ENCODE measurements at regions not wholly inside any gene's neighbourhood (a gene's known extent, or its start where the extent isn't known, plus 50 kb on each side); places are given as distances from the start of the nearest gene placed in this dataset.

DNA sequence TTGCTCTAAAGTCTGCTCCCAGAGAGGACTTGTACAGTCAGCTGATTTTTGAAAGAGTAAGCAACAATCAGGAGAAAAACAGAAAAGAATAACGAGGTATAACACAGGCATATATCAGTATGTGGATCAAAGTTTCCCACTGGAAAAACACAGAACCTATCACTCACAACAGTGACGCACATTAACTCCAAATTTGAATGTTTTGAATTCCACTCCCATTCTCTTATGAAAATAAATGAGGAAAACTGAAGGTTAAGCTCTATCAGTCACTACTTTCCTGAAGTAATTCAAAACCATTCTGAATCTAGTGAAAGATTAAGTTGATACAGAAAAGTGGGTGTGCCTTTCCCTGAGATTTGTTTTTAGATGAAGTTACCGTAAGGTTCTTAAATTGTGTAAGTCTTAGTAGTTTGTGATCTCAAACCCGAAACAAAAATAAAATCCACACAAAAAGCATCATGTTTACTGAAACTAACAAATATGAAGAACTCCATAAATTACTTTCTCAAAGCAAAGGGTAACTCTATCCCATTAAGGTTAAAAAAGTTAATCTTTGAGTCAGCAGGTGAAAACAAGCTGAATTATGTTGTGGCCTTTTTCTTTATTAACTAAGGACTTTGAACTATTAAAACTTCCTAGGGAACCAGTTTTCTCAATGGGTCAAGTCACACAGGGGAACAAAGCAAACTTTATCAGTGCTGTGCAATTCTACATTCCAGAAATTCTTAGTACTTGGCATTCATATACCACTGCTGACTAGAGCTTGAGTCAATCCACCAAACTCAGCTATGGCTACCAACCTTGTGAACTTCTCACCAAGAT lies 115.7 kb downstream of the OGFRL1 start:
- no peak overlapping the region for H3K4me3 ChIP-seq
- H3K9me3 ChIP-seq, result no peaks in the 10 kb centered on the region
- TF ChIP-seq, protein P1, sequence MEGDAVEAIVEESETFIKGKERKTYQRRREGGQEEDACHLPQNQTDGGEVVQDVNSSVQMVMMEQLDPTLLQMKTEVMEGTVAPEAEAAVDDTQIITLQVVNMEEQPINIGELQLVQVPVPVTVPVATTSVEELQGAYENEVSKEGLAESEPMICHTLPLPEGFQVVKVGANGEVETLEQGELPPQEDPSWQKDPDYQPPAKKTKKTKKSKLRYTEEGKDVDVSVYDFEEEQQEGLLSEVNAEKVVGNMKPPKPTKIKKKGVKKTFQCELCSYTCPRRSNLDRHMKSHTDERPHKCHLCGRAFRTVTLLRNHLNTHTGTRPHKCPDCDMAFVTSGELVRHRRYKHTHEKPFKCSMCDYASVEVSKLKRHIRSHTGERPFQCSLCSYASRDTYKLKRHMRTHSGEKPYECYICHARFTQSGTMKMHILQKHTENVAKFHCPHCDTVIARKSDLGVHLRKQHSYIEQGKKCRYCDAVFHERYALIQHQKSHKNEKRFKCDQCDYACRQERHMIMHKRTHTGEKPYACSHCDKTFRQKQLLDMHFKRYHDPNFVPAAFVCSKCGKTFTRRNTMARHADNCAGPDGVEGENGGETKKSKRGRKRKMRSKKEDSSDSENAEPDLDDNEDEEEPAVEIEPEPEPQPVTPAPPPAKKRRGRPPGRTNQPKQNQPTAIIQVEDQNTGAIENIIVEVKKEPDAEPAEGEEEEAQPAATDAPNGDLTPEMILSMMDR (IDR thresholded peaks at IDR 0.05), result no peak
- TF ChIP-seq POLR2A (IDR thresholded peaks at IDR 0.05), result no peak
- no peak for DNase-seq
- intact Hi-C loops (cut with DNase I; ENCODE audit: low total_unique reads), result no loop called here
- H3K4me1 ChIP-seq, result no peaks in the 10 kb centered on the region
- H3K27me3 ChIP-seq, result no peaks in the 10 kb centered on the region
- no peaks in the 10 kb centered on the region for H3K36me3 ChIP-seq (ENCODE audit: low read depth, missing control alignments)
- WGBS, 2 donors, result 63 to 72% methylated on average over 4 of the region's 4 CpGs
- no peak overlapping the region for H3K27ac ChIP-seq

- Histone ChIP-seq H3K4me3 (no peak overlapping the region), H3K36me3 (ENCODE audit: low read depth, missing control alignments) (no peaks in the 10 kb centered on the region), H3K27me3 (no peaks in the 10 kb centered on the region), H3K9me3 (no peaks in the 10 kb centered on the region), H3K4me1 (no peaks in the 10 kb centered on the region), H3K27ac (no peak overlapping the region)
- DNase-seq, result no peak
- intact Hi-C loops (cut with DNase I; ENCODE audit: low total_unique reads), result no loop called here
- WGBS, 2 donors, result 47 to 55% methylated on average over 1 of the region's 1 CpG
- no peak for TF ChIP-seq POLR2A (IDR thresholded peaks at IDR 0.05)
- TF ChIP-seq, protein P1 (IDR thresholded peaks at IDR 0.05), result no peak
Measured at GRCh38 chr6:71404967-71405278, 116.3 kb downstream of the OGFRL1 start.

DNA sequence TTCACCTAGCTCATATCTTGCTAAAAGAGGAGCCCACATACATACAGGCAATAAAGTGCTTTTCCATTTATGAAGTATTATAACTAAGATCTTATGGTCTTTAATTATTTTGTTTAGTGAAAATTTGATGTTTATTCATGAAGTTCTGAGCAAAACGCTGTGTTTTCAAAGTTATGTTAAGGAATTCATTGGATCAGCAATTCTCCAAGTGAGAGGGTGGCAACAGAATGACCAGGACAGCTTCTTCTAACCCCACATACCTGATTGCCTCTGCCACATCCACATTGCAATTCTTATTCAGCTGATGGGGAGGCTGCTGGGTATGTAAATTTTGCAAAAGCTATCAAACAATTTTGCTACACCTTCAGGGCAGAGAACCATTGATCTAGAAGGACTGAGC lies 116.8 kb downstream of the OGFRL1 start:
- H3K4me3 ChIP-seq, result no peak overlapping the region
- H3K4me1 ChIP-seq, result no peaks in the 10 kb centered on the region
- no peaks in the 10 kb centered on the region for H3K27me3 ChIP-seq
- H3K9me3 ChIP-seq, result no peaks in the 10 kb centered on the region
- H3K36me3 ChIP-seq (ENCODE audit: low read depth, missing control alignments), result no peaks in the 10 kb centered on the region
- TF ChIP-seq, protein P1 (IDR thresholded peaks at IDR 0.05), result no peak
- no peak for TF ChIP-seq POLR2A (IDR thresholded peaks at IDR 0.05)
- no peak for DNase-seq
- intact Hi-C loops (cut with DNase I; ENCODE audit: low total_unique reads), result no loop called here
- 69 to 74% methylated on average over 1 of the region's 1 CpG for WGBS, 2 donors
- no peak overlapping the region for H3K27ac ChIP-seq

DNA sequence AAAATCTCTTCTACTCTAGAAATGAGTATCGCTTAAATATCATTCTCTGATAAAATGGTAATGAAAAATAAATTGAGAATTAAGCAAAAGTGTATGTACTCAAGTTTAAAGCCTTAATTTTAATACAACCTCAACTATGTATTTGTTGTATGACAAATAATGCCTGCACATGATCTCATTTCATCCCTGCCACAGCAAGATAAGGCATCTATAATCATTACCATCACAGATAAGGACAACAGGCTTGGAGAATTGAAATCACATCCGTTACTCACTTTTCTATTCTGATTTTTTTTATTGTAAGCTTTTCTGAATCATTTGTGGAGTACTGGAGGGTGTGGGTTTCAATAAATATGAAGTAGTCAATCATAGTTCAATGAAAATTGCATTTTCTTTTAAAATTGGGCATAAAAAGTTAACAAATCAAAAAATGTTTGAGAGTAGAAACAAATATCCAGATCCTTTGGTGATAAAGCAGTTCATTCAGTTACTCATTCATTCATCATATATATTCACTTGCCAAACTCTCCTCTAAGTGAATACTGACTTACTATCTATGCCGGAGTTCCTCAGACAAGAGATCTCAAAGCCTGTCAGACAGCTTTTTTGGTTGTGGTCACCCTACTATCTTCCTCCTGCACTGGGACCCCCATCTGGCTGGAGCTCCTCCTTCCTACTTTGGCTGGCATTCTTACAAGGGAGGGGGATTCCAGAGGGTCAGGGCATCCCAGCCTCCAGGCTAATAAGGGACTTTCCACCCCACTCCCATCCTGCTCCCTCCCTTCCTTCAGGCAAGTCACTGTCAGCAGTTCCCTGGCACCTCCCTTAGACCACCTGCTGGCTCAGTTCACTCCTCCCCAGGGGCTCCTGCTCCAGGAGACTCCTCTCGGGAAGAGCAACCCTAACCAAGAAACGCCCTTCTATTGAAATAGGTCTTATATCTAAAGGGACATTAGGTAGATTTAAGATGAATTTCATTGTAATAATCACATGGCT lies 118.6 kb downstream of the OGFRL1 start:
- Histone ChIP-seq H3K4me1 (no peaks in the 10 kb centered on the region), H3K9me3 (no peaks in the 10 kb centered on the region), H3K27ac (no peak overlapping the region), H3K36me3 (ENCODE audit: low read depth, missing control alignments) (no peaks in the 10 kb centered on the region), H3K27me3 (no peaks in the 10 kb centered on the region), H3K4me3 (no peak overlapping the region)
- intact Hi-C loops (cut with DNase I; ENCODE audit: low total_unique reads), result no loop called here
- no peak for DNase-seq
- TF ChIP-seq POLR2A (IDR thresholded peaks at IDR 0.05), result no peak
- TF ChIP-seq, protein P1 (IDR thresholded peaks at IDR 0.05), result no peak
- WGBS, 2 donors, result 84 to 86% methylated on average over 5 of the region's 5 CpGs

All from testis (tissue), 2 donors.